HL-60 (cell line): ENCODE measurements at regions not wholly inside any gene's neighbourhood (a gene's known extent, or its start where the extent isn't known, plus 50 kb on each side); places are given as distances from the start of the nearest gene placed in this dataset.

ENCODE experiments used
- DNase-seq, 2 experiments: peaks; one replicate each; pipeline ENCODE4 v3.0.0-alpha.2; 2010 to 2020; ENCODE audit warnings: low read depth in 1 of 2, low spot score in 1 of 2
- H3K27ac ChIP-seq: fragments of 250-450 bp; sonication (Bioruptor Pico); replicated peaks from 2 replicates; pipeline ENCODE4 v1.5.1; 2020; ENCODE audit warnings: mild to moderate bottlenecking, moderate library complexity
- H3K27me3 ChIP-seq: fragments of 250-450 bp; sonication (Bioruptor Pico); 2 replicates; pipeline ENCODE4 v1.5.1; 2021; ENCODE audit warnings: mild to moderate bottlenecking, moderate library complexity; ENCODE audit not compliant: insufficient read depth, poor library complexity, severe bottlenecking
- H3K4me3 ChIP-seq: replicated peaks from 2 replicates; pipeline ENCODE4 v1.5.1; 2011; ENCODE audit warnings: mild to moderate bottlenecking, control low read depth, low read length; ENCODE audit not compliant: insufficient read depth
- GABPA ChIP-seq: IDR thresholded peaks from 2 replicates; pipeline ENCODE4 v1.6.1; 2012; ENCODE audit warnings: low read depth
- POLR2AphosphoS5 ChIP-seq: IDR thresholded peaks from 2 replicates; pipeline ENCODE4 v1.6.1; 2012; ENCODE audit warnings: low read depth
- REST ChIP-seq: IDR thresholded peaks from 2 replicates; pipeline ENCODE4 v1.6.1; 2012; ENCODE audit warnings: low read depth; ENCODE audit not compliant: insufficient replicate concordance
- SPI1 ChIP-seq: IDR thresholded peaks from 2 replicates; pipeline ENCODE4 v1.6.1; 2012; ENCODE audit warnings: low read depth, mild to moderate bottlenecking, borderline replicate concordance
- TF ChIP-seq, protein P1 (sequence below): IDR thresholded peaks from one replicate; pipeline ENCODE4 v1.5.1; 2011; ENCODE audit warnings: low read length, control low read depth, inconsistent platforms; ENCODE audit not compliant: insufficient read depth

- DNase-seq, result no peak
- Histone ChIP-seq H3K4me3 (no peak overlapping the region), H3K27ac (no peak overlapping the region), H3K27me3 (peaks cover 5% of the 10 kb centered on the region)
- no peak for TF ChIP-seq GABPA
- TF ChIP-seq POLR2AphosphoS5, result no peak
- TF ChIP-seq, protein P1, sequence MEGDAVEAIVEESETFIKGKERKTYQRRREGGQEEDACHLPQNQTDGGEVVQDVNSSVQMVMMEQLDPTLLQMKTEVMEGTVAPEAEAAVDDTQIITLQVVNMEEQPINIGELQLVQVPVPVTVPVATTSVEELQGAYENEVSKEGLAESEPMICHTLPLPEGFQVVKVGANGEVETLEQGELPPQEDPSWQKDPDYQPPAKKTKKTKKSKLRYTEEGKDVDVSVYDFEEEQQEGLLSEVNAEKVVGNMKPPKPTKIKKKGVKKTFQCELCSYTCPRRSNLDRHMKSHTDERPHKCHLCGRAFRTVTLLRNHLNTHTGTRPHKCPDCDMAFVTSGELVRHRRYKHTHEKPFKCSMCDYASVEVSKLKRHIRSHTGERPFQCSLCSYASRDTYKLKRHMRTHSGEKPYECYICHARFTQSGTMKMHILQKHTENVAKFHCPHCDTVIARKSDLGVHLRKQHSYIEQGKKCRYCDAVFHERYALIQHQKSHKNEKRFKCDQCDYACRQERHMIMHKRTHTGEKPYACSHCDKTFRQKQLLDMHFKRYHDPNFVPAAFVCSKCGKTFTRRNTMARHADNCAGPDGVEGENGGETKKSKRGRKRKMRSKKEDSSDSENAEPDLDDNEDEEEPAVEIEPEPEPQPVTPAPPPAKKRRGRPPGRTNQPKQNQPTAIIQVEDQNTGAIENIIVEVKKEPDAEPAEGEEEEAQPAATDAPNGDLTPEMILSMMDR, result no peak
- TF ChIP-seq REST, result no peak
- no peak for TF ChIP-seq SPI1
Observed at GRCh38 chr6:44663860-44664634, 276.5 kb downstream of the CDC5L start.

GRCh38 chr6:44664716-44665115 lies 277.2 kb downstream of the CDC5L start:
- TF ChIP-seq SPI1 (no peak), REST (no peak), POLR2AphosphoS5 (no peak)
- no peak for DNase-seq
- Histone ChIP-seq H3K4me3 (no peak overlapping the region), H3K27me3 (peaks cover 5% of the 10 kb centered on the region), H3K27ac (no peak overlapping the region)

DNA sequence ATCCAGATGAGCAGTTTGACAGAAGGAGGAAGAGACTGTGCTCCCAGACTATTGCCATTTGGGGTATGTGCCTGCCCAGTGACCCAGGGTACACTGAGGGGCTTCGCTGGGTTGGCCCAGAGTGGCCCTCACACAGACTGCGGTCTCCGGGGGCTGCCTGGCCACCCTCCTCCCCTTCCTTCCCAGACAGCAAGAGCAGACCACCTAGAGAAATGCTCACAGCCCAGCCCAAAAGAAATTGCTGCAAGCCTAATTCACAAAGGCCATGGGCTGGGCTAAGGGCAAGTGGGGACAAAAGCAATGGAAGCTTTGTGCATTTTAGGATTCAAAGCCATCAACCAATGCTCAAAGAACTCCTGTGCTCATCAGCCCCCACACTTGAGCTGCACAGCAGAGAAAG lies 277.6 kb downstream of the CDC5L start:
- Histone ChIP-seq H3K4me3 (no peak overlapping the region), H3K27ac (no peak overlapping the region), H3K27me3 (peaks cover 5% of the 10 kb centered on the region)
- TF ChIP-seq, protein P1, result no peak
- no peak for TF ChIP-seq POLR2AphosphoS5
- no peak for DNase-seq

DNA sequence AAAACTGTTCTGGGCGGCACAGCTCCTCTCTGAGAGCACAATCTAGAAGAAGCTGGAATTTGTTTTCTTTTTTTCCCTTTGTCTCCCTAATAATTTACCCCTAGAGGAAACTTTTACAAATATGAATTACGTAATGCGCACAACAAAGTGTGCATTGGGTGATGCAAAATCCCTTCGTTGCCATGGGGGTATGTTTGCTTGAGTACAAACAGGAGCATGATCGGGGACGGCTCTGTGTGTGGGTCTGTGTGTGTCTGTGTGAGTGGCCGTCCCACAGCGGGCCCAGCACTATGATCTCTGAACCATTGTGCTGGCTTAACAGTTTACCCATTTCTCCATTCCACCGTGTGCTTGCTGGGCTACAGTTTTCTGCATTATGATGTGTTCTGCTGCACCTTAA lies 278.2 kb downstream of the CDC5L start:
- Histone ChIP-seq H3K27ac (no peak overlapping the region), H3K27me3 (peaks cover 3% of the 10 kb centered on the region), H3K4me3 (no peak overlapping the region)
- DNase-seq, result no peak
- TF ChIP-seq POLR2AphosphoS5 (no peak), GABPA (no peak), REST (no peak), SPI1 (no peak)
- TF ChIP-seq, protein P1, result no peak
